CD4-positive, alpha-beta T cell (primary cell): ENCODE measurements at regions not wholly inside any gene's neighbourhood (a gene's known extent, or its start where the extent isn't known, plus 50 kb on each side); places are given as distances from the start of the nearest gene placed in this dataset.

Experiments used
- ATAC-seq: fragments of 200-7000 bp; cut with Tn5 transposase; one replicate; pipeline ENCODE4 v1.10.0; 2022; ENCODE audit warnings: mild to moderate bottlenecking; ENCODE audit not compliant: poor library complexity
- CTCF ChIA-PET: fragments of 350-600 bp; sonication (Branson Sonifier 250); formaldehyde crosslinking; loops from one replicate; lab custom pipeline; 2021; ENCODE audit warnings: antibody characterized with exemption, inconsistent platforms; lab: Charles Lee
- POLR2A ChIA-PET: fragments of 350-600 bp; sonication (Branson Sonifier 250); formaldehyde crosslinking; loops from one replicate; lab custom pipeline; 2021; ENCODE audit warnings: antibody characterized with exemption, inconsistent platforms; lab: Charles Lee
- DNase-seq, 14 experiments: peaks; one replicate each; pipeline ENCODE4 v3.0.0-alpha.2; 2013 to 2020; ENCODE audit warnings: mixed read lengths in 2 of 14
- H3K27ac ChIP-seq, 2 donors: one replicate each; pipeline versions ENCODE4 v1.5.1 to v1.7.0; 2013; ENCODE audit warnings: low read length in 2 of 2, low read depth in 1 of 2, mild to moderate bottlenecking in 1 of 2
- H3K27me3 ChIP-seq, 2 experiments: 1 replicate in 1 of 2; 2 replicates in 1 of 2; pipeline versions ENCODE4 v1.6.1 to v1.7.0; 2013; ENCODE audit warnings: low read length in 2 of 2, control low read depth in 1 of 2, mild to moderate bottlenecking in 1 of 2, moderate library complexity in 1 of 2; ENCODE audit not compliant: insufficient read depth in 2 of 2, control insufficient read depth in 1 of 2
- H3K36me3 ChIP-seq: one replicate; pipeline ENCODE4 v1.6.1; 2013; ENCODE audit warnings: low read length, control low read depth; ENCODE audit not compliant: insufficient read depth
- H3K4me1 ChIP-seq: one replicate; pipeline ENCODE4 v1.6.1; 2013; ENCODE audit warnings: low read length, control low read depth; ENCODE audit not compliant: insufficient read depth
- H3K4me3 ChIP-seq: one replicate; pipeline ENCODE4 v1.5.1; 2013; ENCODE audit warnings: mild to moderate bottlenecking, low read length, moderate library complexity
- H3K9me3 ChIP-seq, 2 experiments: 1 replicate in 1 of 2; 2 replicates in 1 of 2; pipeline versions ENCODE4 v1.6.1 to v1.7.0; 2013; ENCODE audit warnings: low read length in 2 of 2, mild to moderate bottlenecking in 2 of 2, control low read depth in 1 of 2, moderate library complexity in 1 of 2; ENCODE audit not compliant: control insufficient read depth in 1 of 2, insufficient read depth in 1 of 2
- H3K27ac Mint-ChIP-seq: one replicate; pipeline ENCODE4 v1.8.0; 2020; ENCODE audit warnings: mixed read lengths
- H3K27me3 Mint-ChIP-seq: one replicate; pipeline ENCODE4 v1.8.0; 2021; ENCODE audit warnings: mixed read lengths
- H3K36me3 Mint-ChIP-seq: one replicate; pipeline ENCODE4 v1.8.0; 2021; ENCODE audit warnings: low read depth, mixed read lengths
- H3K4me1 Mint-ChIP-seq: one replicate; pipeline ENCODE4 v1.8.0; 2021; ENCODE audit warnings: low read depth, mixed read lengths
- H3K4me3 Mint-ChIP-seq: one replicate; pipeline ENCODE4 v1.8.0; 2020; ENCODE audit warnings: mild to moderate bottlenecking, mixed read lengths
- H3K9me3 Mint-ChIP-seq: one replicate; pipeline ENCODE4 v1.8.0; 2020; ENCODE audit warnings: mixed read lengths
- CTCF ChIP-seq: fragments of 200-600 bp; IDR thresholded peaks from one replicate; pipeline ENCODE4 v1.8.0; 2022; ENCODE audit warnings: antibody characterized with exemption, mild to moderate bottlenecking
- intact Hi-C, 2 experiments: fragments of 100-400 bp; cut with DNase I in 1 of 2; cut with micrococcal nuclease in 1 of 2; formaldehyde crosslinking; loops; one replicate each; pipeline versions ENCODE4 v1.15.1 to v1.9.0; 2023 to 2025; cut with DNase I, micrococcal nuclease

GRCh38 chr5:73282383-73282782, 109.4 kb downstream of the TMEM174 start:
- ChIA-PET POLR2A (no interaction called here), CTCF (interaction anchor here (1.4 kb wide), 1 partner anchor 10 kb away, joined by 3 read pairs; no protein-coding TSS in a partner anchor)
- H3K27ac Mint-ChIP-seq = no peak overlapping the region

GRCh38 chr5:73280821-73281746, 108.1 kb downstream of the TMEM174 start:
- Histone ChIP-seq H3K36me3 (no peaks in the 10 kb centered on the region), H3K9me3 (peaks cover 0 to 7% of the 10 kb centered on the region in 2 experiments), H3K4me1 (no peaks in the 10 kb centered on the region), H3K4me3 (no peak overlapping the region), H3K27me3 (peaks cover 15 to 21% of the 10 kb centered on the region in 2 experiments), H3K27ac (no peak overlapping the region)
- Mint-ChIP-seq H3K4me1 (no peaks in the 10 kb centered on the region), H3K27ac (no peak overlapping the region), H3K27me3 (peaks cover 75% of the 10 kb centered on the region), H3K36me3 (no peaks in the 10 kb centered on the region), H3K9me3 (no peaks in the 10 kb centered on the region), H3K4me3 (no peak overlapping the region)
- intact Hi-C loops = no loop called here
- TF ChIP-seq CTCF = no peak
- ATAC-seq (no peak), DNase-seq (no peak)
- POLR2A ChIA-PET = no interaction called here
- CTCF ChIA-PET = no interaction called here

More at GRCh38 chr5:73282383-73282782, 109.4 kb downstream of the TMEM174 start:
- intact Hi-C loops = no loop called here
- ATAC-seq (no peak), DNase-seq (no peak)
- Histone ChIP-seq H3K9me3 (peaks cover 0 to 7% of the 10 kb centered on the region in 2 experiments), H3K27me3 (peaks cover 15 to 21% of the 10 kb centered on the region in 2 experiments), H3K36me3 (no peaks in the 10 kb centered on the region), H3K4me3 (no peak overlapping the region), H3K27ac (no peak overlapping the region), H3K4me1 (no peaks in the 10 kb centered on the region)
- H3K4me3 Mint-ChIP-seq = no peak overlapping the region
- peaks cover 3% of the 10 kb centered on the region for H3K9me3 Mint-ChIP-seq
- peaks cover 77% of the 10 kb centered on the region for H3K27me3 Mint-ChIP-seq
- no peaks in the 10 kb centered on the region for H3K36me3 Mint-ChIP-seq
- TF ChIP-seq CTCF = no peak
- H3K4me1 Mint-ChIP-seq = no peaks in the 10 kb centered on the region

DNA sequence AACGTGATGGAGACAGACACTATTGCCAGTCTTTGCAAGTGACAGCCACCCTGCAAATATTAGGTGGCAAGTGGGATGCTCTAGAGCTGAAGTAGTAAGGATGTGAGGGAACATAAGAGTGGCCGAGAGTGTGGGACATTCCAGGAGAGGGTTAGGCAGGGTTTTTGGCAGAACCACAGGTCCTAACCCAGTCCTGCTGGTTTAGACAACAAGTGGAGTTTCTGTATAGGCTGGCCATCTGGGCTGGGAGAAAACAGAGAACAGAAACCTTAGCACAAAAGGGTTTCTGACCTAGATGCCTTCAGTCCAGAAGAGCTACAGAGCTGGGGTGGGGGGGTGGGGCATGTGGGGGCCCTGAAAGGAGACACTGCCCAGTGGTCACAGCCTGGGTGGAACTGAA, 107.4 kb downstream of the TMEM174 start:
- Histone ChIP-seq H3K4me1 (no peaks in the 10 kb centered on the region), H3K27me3 (peaks cover 15 to 20% of the 10 kb centered on the region in 2 experiments), H3K36me3 (no peaks in the 10 kb centered on the region), H3K9me3 (peaks cover 0 to 7% of the 10 kb centered on the region in 2 experiments), H3K4me3 (no peak overlapping the region), H3K27ac (no peak overlapping the region)
- H3K27ac Mint-ChIP-seq = no peak overlapping the region
- DNase-seq (no peak), ATAC-seq (no peak)
- CTCF ChIA-PET = no interaction called here
- intact Hi-C loops = no loop called here
- H3K4me1 Mint-ChIP-seq = no peaks in the 10 kb centered on the region
- peaks cover 81% of the 10 kb centered on the region for H3K27me3 Mint-ChIP-seq
- no peaks in the 10 kb centered on the region for H3K36me3 Mint-ChIP-seq
- no peaks in the 10 kb centered on the region for H3K9me3 Mint-ChIP-seq
- H3K4me3 Mint-ChIP-seq = no peak overlapping the region
- POLR2A ChIA-PET = no interaction called here
- TF ChIP-seq CTCF = no peak
